ENCODE measurements at regions not wholly inside any gene's neighbourhood (a gene's known extent, or its start where the extent isn't known, plus 50 kb on each side); places are given as distances from the start of the nearest gene placed in this dataset.

DNA sequence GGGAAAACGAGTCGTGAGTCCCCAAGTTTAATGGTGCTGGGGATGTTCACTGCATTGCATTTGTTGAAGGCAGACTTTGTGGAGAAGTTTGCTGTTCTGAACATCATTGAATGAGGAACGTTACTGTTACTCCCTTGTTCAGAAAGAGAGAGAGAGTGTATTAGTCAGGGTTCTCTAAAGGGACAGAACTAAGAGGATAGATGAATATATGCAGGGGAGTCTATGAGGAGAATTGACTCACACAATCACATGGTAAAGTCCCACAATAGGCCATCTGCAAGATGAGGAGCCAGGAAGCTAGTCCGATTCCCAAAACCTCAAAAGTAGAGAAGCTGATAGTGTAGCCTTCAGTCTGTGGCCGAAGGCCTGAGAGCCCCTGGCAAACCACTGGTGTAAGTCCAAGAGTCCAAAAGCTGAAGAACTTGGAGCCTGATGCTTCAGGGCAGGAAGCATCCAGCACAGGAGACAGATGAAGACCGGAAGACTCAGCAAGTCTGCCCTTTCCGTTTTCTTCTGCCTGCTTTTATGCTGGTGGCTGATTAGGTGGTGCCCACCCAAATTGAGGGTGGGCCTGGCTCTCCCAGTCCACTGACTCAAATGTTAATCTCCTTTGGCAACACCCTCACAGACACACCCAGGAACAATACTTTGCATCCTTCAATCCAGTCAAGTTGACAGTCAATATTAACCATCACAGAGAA, 223.5 kb upstream of the PCSK2 start:
- Histone ChIP-seq H3K9me3 (ENCODE audit: low read depth, low read length, poor library complexity, severe bottlenecking) (no peaks in the 10 kb centered on the region), H3K4me3 (ENCODE audit: low read depth, low read length, poor library complexity, severe bottlenecking) (no peak overlapping the region), H3K27me3 (replicated peaks; ENCODE audit: insufficient read depth, low read depth, low read length, poor library complexity) (no peaks in the 10 kb centered on the region), H3K4me1 (ENCODE audit: insufficient read depth, low read length, poor library complexity, severe bottlenecking) (peaks cover 20% of the 10 kb centered on the region), H3K27ac (ENCODE audit: low read depth, low read length, poor library complexity, severe bottlenecking) (no peak overlapping the region), H3K36me3 (ENCODE audit: insufficient read depth, low read length, poor library complexity, severe bottlenecking) (no peaks in the 10 kb centered on the region)
- no TSS peak for BruUV-seq (replicated peaks)
- ChIA-PET CTCF (no interaction called here), POLR2A (ENCODE audit: low non-redundant PET) (no interaction called here)
- TF ChIP-seq CTCF (conservative IDR thresholded peaks at IDR 0.05; ENCODE audit: low read depth, low read length) (no peak), EZH2 (IDR thresholded peaks at IDR 0.05; ENCODE audit: borderline replicate concordance, low read depth, low read length, poor library complexity, severe bottlenecking) (no peak)
- intact Hi-C loops (cut with micrococcal nuclease; ENCODE audit: unreplicated experiment): no loop called here
- no peak for DNase-seq (ENCODE audit: low spot score)

- no peak overlapping the region for H3K4me3 ChIP-seq (ENCODE audit: low read depth, low read length, poor library complexity, severe bottlenecking)
- CTCF ChIA-PET: no interaction called here
- H3K9me3 ChIP-seq (ENCODE audit: low read depth, low read length, poor library complexity, severe bottlenecking): no peaks in the 10 kb centered on the region
- intact Hi-C loops (cut with micrococcal nuclease; ENCODE audit: unreplicated experiment): no loop called here
- H3K36me3 ChIP-seq (ENCODE audit: insufficient read depth, low read length, poor library complexity, severe bottlenecking): no peaks in the 10 kb centered on the region
- TF ChIP-seq EZH2 (IDR thresholded peaks at IDR 0.05; ENCODE audit: borderline replicate concordance, low read depth, low read length, poor library complexity, severe bottlenecking): no peak
- no peak for TF ChIP-seq CTCF (conservative IDR thresholded peaks at IDR 0.05; ENCODE audit: low read depth, low read length)
- H3K27me3 ChIP-seq (replicated peaks; ENCODE audit: insufficient read depth, low read depth, low read length, poor library complexity): no peaks in the 10 kb centered on the region
- peaks cover 20% of the 10 kb centered on the region for H3K4me1 ChIP-seq (ENCODE audit: insufficient read depth, low read length, poor library complexity, severe bottlenecking)
- BruUV-seq (replicated peaks): no TSS peak
- no peak overlapping the region for H3K27ac ChIP-seq (ENCODE audit: low read depth, low read length, poor library complexity, severe bottlenecking)
- DNase-seq (ENCODE audit: low spot score): no peak
- POLR2A ChIA-PET (ENCODE audit: low non-redundant PET): no interaction called here
Observed at GRCh38 chr20:17010181-17010580, 216.7 kb upstream of the PCSK2 start.

- H3K27me3 ChIP-seq (replicated peaks; ENCODE audit: insufficient read depth, low read depth, low read length, poor library complexity): no peaks in the 10 kb centered on the region
- H3K4me1 ChIP-seq (ENCODE audit: insufficient read depth, low read length, poor library complexity, severe bottlenecking): peaks cover under 1% of the 10 kb centered on the region
- intact Hi-C loops (cut with micrococcal nuclease; ENCODE audit: unreplicated experiment): no loop called here
- H3K9me3 ChIP-seq (ENCODE audit: low read depth, low read length, poor library complexity, severe bottlenecking): no peaks in the 10 kb centered on the region
- POLR2A ChIA-PET (ENCODE audit: low non-redundant PET): no interaction called here
- no peak overlapping the region for H3K4me3 ChIP-seq (ENCODE audit: low read depth, low read length, poor library complexity, severe bottlenecking)
- no peak overlapping the region for H3K27ac ChIP-seq (ENCODE audit: low read depth, low read length, poor library complexity, severe bottlenecking)
- TF ChIP-seq CTCF (conservative IDR thresholded peaks at IDR 0.05; ENCODE audit: low read depth, low read length) (no peak), EZH2 (IDR thresholded peaks at IDR 0.05; ENCODE audit: borderline replicate concordance, low read depth, low read length, poor library complexity, severe bottlenecking) (no peak)
- no peaks in the 10 kb centered on the region for H3K36me3 ChIP-seq (ENCODE audit: insufficient read depth, low read length, poor library complexity, severe bottlenecking)
- BruUV-seq (replicated peaks): no TSS peak
- CTCF ChIA-PET: no interaction called here
- DNase-seq (ENCODE audit: low spot score): peak; percentile 17
Observed at GRCh38 chr20:17012546-17013226, 214.2 kb upstream of the PCSK2 start.
